Left ventricle myocardium inferior (tissue), 1 donor: ENCODE measurements at regions not wholly inside any gene's neighbourhood (a gene's known extent, or its start where the extent isn't known, plus 50 kb on each side); places are given as distances from the start of the nearest gene placed in this dataset.

Source experiments
- DNase-seq: peaks from one replicate; pipeline ENCODE4 v3.0.0-alpha.2; 2020
- H3K27ac ChIP-seq: fragments of 200-600 bp; replicated peaks from 2 replicates; pipeline ENCODE4 v1.8.0; 2021
- H3K27me3 ChIP-seq: fragments of 200-600 bp; 2 replicates; pipeline ENCODE4 v1.8.0; 2021; ENCODE audit warnings: low read depth
- H3K36me3 ChIP-seq: fragments of 200-600 bp; 2 replicates; pipeline ENCODE4 v1.8.0; 2021
- H3K4me1 ChIP-seq: fragments of 200-600 bp; 2 replicates; pipeline ENCODE4 v1.8.0; 2021
- H3K4me3 ChIP-seq: fragments of 200-600 bp; 2 replicates; pipeline ENCODE4 v1.8.0; 2021; ENCODE audit warnings: mild to moderate bottlenecking, moderate library complexity
- H3K9me3 ChIP-seq: fragments of 200-600 bp; replicated peaks from 2 replicates; pipeline ENCODE4 v1.8.0; 2021
- CTCF ChIP-seq: fragments of 200-600 bp; IDR thresholded peaks from 2 replicates; pipeline ENCODE4 v1.8.0; 2021; ENCODE audit warnings: antibody characterized with exemption, mild to moderate bottlenecking, borderline replicate concordance
- intact Hi-C: fragments of 100-400 bp; cut with micrococcal nuclease; formaldehyde crosslinking; loops from one replicate; pipeline ENCODE4 v1.11.0; 2022
- donor health status: DM: no; HTN: yes; CAD: no; lungs with severe emphysema.

- no peaks in the 10 kb centered on the region for H3K36me3 ChIP-seq
- intact Hi-C loops: no loop called here
- peaks cover 68% of the 10 kb centered on the region for H3K27me3 ChIP-seq
- H3K4me1 ChIP-seq: no peaks in the 10 kb centered on the region
- no peak overlapping the region for H3K4me3 ChIP-seq
- no peak overlapping the region for H3K27ac ChIP-seq
- DNase-seq: no peak
- H3K9me3 ChIP-seq: peaks cover 13% of the 10 kb centered on the region
- TF ChIP-seq CTCF: no peak
Measured at GRCh38 chr14:95763875-95764274, 50.0 kb upstream of the TCL1A start.
